ENCODE measurements at regions not wholly inside any gene's neighbourhood (a gene's known extent, or its start where the extent isn't known, plus 50 kb on each side); places are given as distances from the start of the nearest gene placed in this dataset.

GRCh38 chr21:20163167-20163566 is 835.0 kb upstream of the NCAM2 start:
- TF ChIP-seq CTCF (IDR thresholded peaks at IDR 0.05) (no peak), POLR2A (IDR thresholded peaks at IDR 0.05) (no peak)

Data from heart left ventricle (tissue), 13 donors.